Endodermal cell (in vitro differentiated cells): ENCODE measurements at regions not wholly inside any gene's neighbourhood (a gene's known extent, or its start where the extent isn't known, plus 50 kb on each side); places are given as distances from the start of the nearest gene placed in this dataset.
A peak's percentile ranks its signal among the peaks of the same experiment; 100 is the strongest.

Experiments
- DNase-seq: peaks from one replicate; pipeline ENCODE4 v3.0.0-alpha.2; 2017
- H3K27ac ChIP-seq: 2 replicates; pipeline ENCODE4 v1.5.1; 2013; ENCODE audit warnings: mild to moderate bottlenecking, low read depth, low read length, moderate library complexity
- H3K27me3 ChIP-seq: 2 replicates; pipeline ENCODE4 v1.6.1; 2013; ENCODE audit warnings: mild to moderate bottlenecking, low read length, moderate library complexity; ENCODE audit not compliant: insufficient read depth, control insufficient read depth, poor library complexity, severe bottlenecking
- H3K36me3 ChIP-seq: 2 replicates; pipeline ENCODE4 v1.7.0; 2013; ENCODE audit warnings: mild to moderate bottlenecking, low read length, moderate library complexity; ENCODE audit not compliant: control insufficient read depth, insufficient read depth
- H3K4me1 ChIP-seq: one replicate; pipeline ENCODE4 v1.7.0; 2013; ENCODE audit warnings: low read length; ENCODE audit not compliant: control insufficient read depth, insufficient read depth
- H3K4me3 ChIP-seq: 2 replicates; pipeline ENCODE4 v1.5.1; 2013; ENCODE audit warnings: mild to moderate bottlenecking, low read length, moderate library complexity
- H3K9ac ChIP-seq: 2 replicates; pipeline ENCODE4 v1.6.1; 2013; ENCODE audit warnings: mild to moderate bottlenecking, low read length, moderate library complexity; ENCODE audit not compliant: poor library complexity, severe bottlenecking; ENCODE audit errors: extremely low read depth
- H3K9me3 ChIP-seq: 2 replicates; pipeline ENCODE4 v1.6.1; 2013; ENCODE audit warnings: mild to moderate bottlenecking, low read length, moderate library complexity; ENCODE audit not compliant: control insufficient read depth
- H3K27ac Mint-ChIP-seq: 2 replicates; pipeline ENCODE4 v1.8.0; 2020; ENCODE audit warnings: mixed read lengths
- H3K27me3 Mint-ChIP-seq: 2 replicates; pipeline ENCODE4 v1.8.0; 2021; ENCODE audit warnings: mild to moderate bottlenecking, mixed read lengths; ENCODE audit not compliant: insufficient read depth
- H3K36me3 Mint-ChIP-seq: 2 replicates; pipeline ENCODE4 v1.8.0; 2020; ENCODE audit warnings: low read depth, mixed read lengths
- H3K4me1 Mint-ChIP-seq: 2 replicates; pipeline ENCODE4 v1.8.0; 2020; ENCODE audit warnings: mixed read lengths
- H3K4me3 Mint-ChIP-seq: 2 replicates; pipeline ENCODE4 v1.8.0; 2020; ENCODE audit warnings: mild to moderate bottlenecking, moderate library complexity, mixed read lengths
- H3K9me3 Mint-ChIP-seq: 2 replicates; pipeline ENCODE4 v1.8.0; 2020; ENCODE audit warnings: mild to moderate bottlenecking, mixed read lengths
- WGBS, 2 experiments: methylation state at CpG; one replicate each; pipeline versions ENCODE4 v1.1.5 to v1.1.7; 2013; ENCODE audit warnings: missing lambda C conversion rate in 2 of 2, mixed read lengths in 1 of 2; ENCODE audit not compliant: insufficient coverage in 1 of 2, insufficient read length in 1 of 2; 5-methylcytosine and 5-hydroxymethylcytosine counted together
- TF ChIP-seq, protein P1 (sequence below): fragments of 200-600 bp; sonication (generic); conservative IDR thresholded peaks from 2 replicates; pipeline ENCODE4 v1.5.0; 2021; ENCODE audit warnings: antibody characterized with exemption, mild to moderate bottlenecking

DNA sequence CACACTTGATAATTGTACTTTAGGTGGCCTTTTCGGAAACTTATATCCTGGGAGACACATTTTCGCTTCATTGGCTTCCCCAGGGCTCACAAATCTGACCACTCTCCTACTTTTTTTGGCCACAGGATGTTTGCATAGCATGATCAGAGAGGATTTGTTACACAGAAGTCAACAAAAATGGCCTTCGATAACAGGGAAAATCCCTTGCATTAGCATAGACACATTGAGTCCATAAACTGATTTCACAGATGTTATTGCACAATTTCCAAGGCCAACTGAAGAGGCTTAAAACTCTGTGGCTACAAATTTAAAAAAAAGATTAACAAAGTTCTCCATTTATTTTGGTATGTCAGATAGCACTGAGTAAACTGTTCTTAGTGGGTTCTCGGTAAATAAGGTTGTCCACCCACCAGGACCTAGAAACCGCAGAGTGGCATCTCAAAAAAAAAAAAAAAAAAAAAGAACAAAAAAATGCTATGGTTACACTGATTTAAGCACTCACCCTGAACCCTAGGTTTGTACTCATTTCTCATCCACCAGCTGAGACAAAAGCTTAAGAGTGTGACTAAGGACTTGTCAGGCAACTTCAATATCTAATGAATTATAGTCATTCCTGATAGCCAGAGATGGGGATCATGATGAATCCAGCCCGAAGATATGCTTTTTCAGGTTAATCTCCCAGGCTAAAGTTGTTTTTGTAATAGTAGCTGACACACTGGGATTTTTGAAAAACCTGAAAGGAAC is 188.9 kb upstream of the SYNPR start:
- Histone ChIP-seq H3K36me3 (no peaks in the 10 kb centered on the region), H3K27me3 (no peaks in the 10 kb centered on the region), H3K9me3 (no peaks in the 10 kb centered on the region), H3K9ac (no peak overlapping the region), H3K4me3 (peak overlapping the region; percentile 26), H3K27ac (no peak overlapping the region), H3K4me1 (peaks cover 14% of the 10 kb centered on the region)
- 87 to 96% methylated on average over 4 to 6 of the region's 6 CpGs for WGBS, 2 experiments
- no peak for DNase-seq
- Mint-ChIP-seq H3K4me3 (no peak overlapping the region), H3K4me1 (peaks cover 41% of the 10 kb centered on the region), H3K9me3 (no peaks in the 10 kb centered on the region), H3K27ac (no peak overlapping the region), H3K27me3 (no peaks in the 10 kb centered on the region), H3K36me3 (no peaks in the 10 kb centered on the region)
- TF ChIP-seq, protein P1, sequence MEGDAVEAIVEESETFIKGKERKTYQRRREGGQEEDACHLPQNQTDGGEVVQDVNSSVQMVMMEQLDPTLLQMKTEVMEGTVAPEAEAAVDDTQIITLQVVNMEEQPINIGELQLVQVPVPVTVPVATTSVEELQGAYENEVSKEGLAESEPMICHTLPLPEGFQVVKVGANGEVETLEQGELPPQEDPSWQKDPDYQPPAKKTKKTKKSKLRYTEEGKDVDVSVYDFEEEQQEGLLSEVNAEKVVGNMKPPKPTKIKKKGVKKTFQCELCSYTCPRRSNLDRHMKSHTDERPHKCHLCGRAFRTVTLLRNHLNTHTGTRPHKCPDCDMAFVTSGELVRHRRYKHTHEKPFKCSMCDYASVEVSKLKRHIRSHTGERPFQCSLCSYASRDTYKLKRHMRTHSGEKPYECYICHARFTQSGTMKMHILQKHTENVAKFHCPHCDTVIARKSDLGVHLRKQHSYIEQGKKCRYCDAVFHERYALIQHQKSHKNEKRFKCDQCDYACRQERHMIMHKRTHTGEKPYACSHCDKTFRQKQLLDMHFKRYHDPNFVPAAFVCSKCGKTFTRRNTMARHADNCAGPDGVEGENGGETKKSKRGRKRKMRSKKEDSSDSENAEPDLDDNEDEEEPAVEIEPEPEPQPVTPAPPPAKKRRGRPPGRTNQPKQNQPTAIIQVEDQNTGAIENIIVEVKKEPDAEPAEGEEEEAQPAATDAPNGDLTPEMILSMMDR: no peak

DNA sequence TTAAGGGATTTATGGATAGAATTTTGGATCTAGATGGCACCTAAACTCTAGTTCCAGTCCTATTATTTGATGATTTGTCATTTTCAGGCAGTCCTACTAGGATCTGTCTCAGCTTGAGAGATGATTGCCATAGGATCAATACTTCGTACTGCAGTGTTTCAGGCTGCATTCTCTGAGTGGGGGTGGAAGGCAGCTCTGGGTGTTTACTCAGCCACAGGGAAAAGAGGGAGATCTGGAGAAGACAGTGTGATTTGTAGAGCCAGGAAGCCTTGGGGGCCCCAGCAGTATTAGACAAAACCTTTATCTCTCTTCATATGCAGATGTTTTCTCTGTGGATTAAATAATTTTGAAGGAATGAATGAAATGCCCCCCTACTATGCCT is 188.4 kb upstream of the SYNPR start:
- TF ChIP-seq, protein P1: no peak
- Mint-ChIP-seq H3K36me3 (no peaks in the 10 kb centered on the region), H3K4me3 (no peak overlapping the region), H3K27me3 (no peaks in the 10 kb centered on the region), H3K27ac (peak overlapping the region; percentile 5), H3K4me1 (peaks cover 43% of the 10 kb centered on the region), H3K9me3 (no peaks in the 10 kb centered on the region)
- no peak for DNase-seq
- no peak overlapping the region for H3K27ac ChIP-seq
- H3K4me1 ChIP-seq: peaks cover 14% of the 10 kb centered on the region
- H3K9ac ChIP-seq: no peak overlapping the region
- 50 to 80% methylated on average over 1 of the region's 1 CpG for WGBS, 2 experiments
- H3K36me3 ChIP-seq: no peaks in the 10 kb centered on the region
- no peaks in the 10 kb centered on the region for H3K27me3 ChIP-seq
- H3K4me3 ChIP-seq: peak overlapping the region; percentile 26
- H3K9me3 ChIP-seq: no peaks in the 10 kb centered on the region

DNA sequence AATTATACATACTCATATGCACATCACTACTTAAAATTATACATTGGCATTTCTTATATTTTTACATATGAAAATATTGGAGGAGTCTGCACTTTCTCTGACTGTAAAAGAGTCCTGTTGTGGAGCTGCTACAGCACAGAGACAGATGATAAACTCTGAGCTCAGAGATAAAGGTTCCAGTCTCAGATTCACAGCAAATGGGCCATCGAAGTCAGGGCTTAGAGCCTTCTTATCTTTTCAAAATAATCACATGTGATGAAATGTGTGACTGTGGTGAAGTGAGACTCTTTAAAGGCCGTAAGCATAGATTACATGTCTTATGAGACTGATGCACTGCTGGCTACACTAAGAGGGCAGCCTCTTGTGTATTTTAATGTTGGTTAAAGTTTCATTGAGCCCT is 187.5 kb upstream of the SYNPR start:
- Mint-ChIP-seq H3K27me3 (no peaks in the 10 kb centered on the region), H3K4me3 (no peak overlapping the region), H3K36me3 (no peaks in the 10 kb centered on the region), H3K27ac (no peak overlapping the region), H3K4me1 (peaks cover 44% of the 10 kb centered on the region), H3K9me3 (no peaks in the 10 kb centered on the region)
- Histone ChIP-seq H3K27ac (no peak overlapping the region), H3K27me3 (no peaks in the 10 kb centered on the region), H3K4me3 (no peak overlapping the region), H3K4me1 (peaks cover 14% of the 10 kb centered on the region), H3K9me3 (no peaks in the 10 kb centered on the region), H3K9ac (no peak overlapping the region), H3K36me3 (no peaks in the 10 kb centered on the region)
- WGBS, 2 experiments: 72 to 80% methylated on average over 1 to 2 of the region's 2 CpGs
- TF ChIP-seq, protein P1: no peak
- no peak for DNase-seq
